HPDE6-E6E7 (cell line): ENCODE measurements at regions not wholly inside any gene's neighbourhood (a gene's known extent, or its start where the extent isn't known, plus 50 kb on each side); places are given as distances from the start of the nearest gene placed in this dataset.

Experiments
- DNase-seq: peaks from one replicate; pipeline ENCODE4 v3.0.0; 2011; ENCODE audit warnings: missing footprints; ENCODE audit errors: extremely low spot score

GRCh38 chr2:41930807-41931566, 116.8 kb upstream of the PKDCC start:
- DNase-seq = no peak

GRCh38 chr2:41932241-41933045, 115.4 kb upstream of the PKDCC start:
- DNase-seq = no peak

GRCh38 chr2:41933046-41933420, 114.8 kb upstream of the PKDCC start:
- no peak for DNase-seq

GRCh38 chr2:41933585-41934320, 114.1 kb upstream of the PKDCC start:
- DNase-seq = peak; percentile 34

GRCh38 chr2:41934329-41934958, 113.4 kb upstream of the PKDCC start:
- DNase-seq = no peak

GRCh38 chr2:41935002-41935401, 112.8 kb upstream of the PKDCC start:
- DNase-seq = no peak

- no peak for DNase-seq
Measured at GRCh38 chr2:41935825-41936224, 112.0 kb upstream of the PKDCC start.

GRCh38 chr2:41936771-41937463, 110.9 kb upstream of the PKDCC start:
- no peak for DNase-seq

GRCh38 chr2:41937464-41937906, 110.3 kb upstream of the PKDCC start:
- no peak for DNase-seq

GRCh38 chr2:41937921-41938708, 109.7 kb upstream of the PKDCC start:
- DNase-seq = no peak

GRCh38 chr2:41940060-41940744, 107.6 kb upstream of the PKDCC start:
- DNase-seq = no peak

GRCh38 chr2:41940745-41941063, 107.1 kb upstream of the PKDCC start:
- no peak for DNase-seq

- DNase-seq = no peak
Measured at GRCh38 chr2:41941831-41942230, 106.0 kb upstream of the PKDCC start.

GRCh38 chr2:41942278-41942677, 105.5 kb upstream of the PKDCC start:
- no peak for DNase-seq

GRCh38 chr2:41943159-41943558, 104.7 kb upstream of the PKDCC start:
- no peak for DNase-seq

GRCh38 chr2:41944220-41944880, 103.5 kb upstream of the PKDCC start:
- DNase-seq = no peak

- no peak for DNase-seq
Measured at GRCh38 chr2:41947701-41948396, 100.0 kb upstream of the PKDCC start.

GRCh38 chr2:41948397-41948763, 99.4 kb upstream of the PKDCC start:
- DNase-seq = no peak
